Transverse colon (tissue), 3 donors: ENCODE measurements at regions not wholly inside any gene's neighbourhood (a gene's known extent, or its start where the extent isn't known, plus 50 kb on each side); places are given as distances from the start of the nearest gene placed in this dataset.

Experiments
- CTCF ChIP-seq, 5 experiments: fragments of 200-600 bp in 3 of 5; fragments of 450-650 bp in 2 of 5; sonication (generic) in 3 of 5; IDR thresholded peaks; 1 replicate in 2 of 5; 2 replicates in 3 of 5; pipeline ENCODE4 v1.5.1; 2016 to 2017; ENCODE audit warnings: antibody characterized with exemption in 5 of 5, inconsistent platforms in 3 of 5, mild to moderate bottlenecking in 2 of 5, moderate library complexity in 1 of 5
- POLR2A ChIP-seq: fragments of 450-650 bp; IDR thresholded peaks from one replicate; pipeline ENCODE4 v1.6.1; 2016; ENCODE audit warnings: antibody characterized with exemption, mild to moderate bottlenecking, moderate library complexity

DNA sequence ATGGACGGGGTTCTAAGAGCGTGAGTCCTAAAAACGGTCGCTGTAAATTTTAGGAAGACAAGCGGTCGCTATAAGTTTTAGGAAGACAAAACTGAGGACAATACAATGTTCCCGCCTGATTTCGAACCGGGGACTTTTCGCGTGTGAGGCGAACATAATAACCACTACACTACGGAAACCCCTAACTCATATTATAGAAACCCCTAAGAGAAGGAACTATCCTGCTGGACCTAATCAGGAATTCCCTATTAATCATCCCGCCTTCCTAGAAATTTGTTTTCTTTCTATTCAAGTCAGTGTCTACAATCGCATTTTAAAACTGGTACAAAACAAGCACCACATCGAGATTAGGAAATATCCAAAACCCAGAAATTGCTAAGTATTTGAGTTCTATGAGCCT lies 183.8 kb downstream of the OR2B2 start:
- TF ChIP-seq CTCF (IDR thresholded peaks at IDR 0.05) (no peak), POLR2A (no peak)
